ENCODE measurements at regions not wholly inside any gene's neighbourhood (a gene's known extent, or its start where the extent isn't known, plus 50 kb on each side); places are given as distances from the start of the nearest gene placed in this dataset.

DNA sequence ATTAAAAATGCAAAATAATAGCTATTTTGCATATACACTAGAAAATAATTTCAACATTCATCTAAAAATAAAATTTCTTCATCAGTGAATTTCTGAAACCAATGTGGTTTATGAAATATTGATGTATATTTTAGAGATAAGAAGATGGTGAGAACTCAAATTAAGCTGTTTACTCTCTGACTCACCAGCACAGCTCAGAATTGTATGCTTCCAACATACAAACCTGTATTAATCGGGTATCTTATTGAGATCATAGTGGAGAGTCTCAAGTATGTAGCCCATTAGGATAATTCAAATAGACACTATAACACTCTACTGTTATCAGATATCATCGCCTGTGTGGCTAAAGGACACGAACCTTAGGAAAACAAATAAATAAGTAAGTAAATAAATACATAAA, 899.5 kb upstream of the INTU start:
- Histone ChIP-seq H3K9me3 (no peaks in the 10 kb centered on the region), H3K4me1 (no peaks in the 10 kb centered on the region), H3K4me3 (no peak overlapping the region), H3K36me3 (no peaks in the 10 kb centered on the region), H3K27ac (no peak overlapping the region), H3K27me3 (no peaks in the 10 kb centered on the region)
- intact Hi-C loops (cut with DNase I), result no loop called here
- TF ChIP-seq POLR2AphosphoS5 (IDR thresholded peaks at IDR 0.05; ENCODE audit: insufficient read depth in 1 of 2, low read depth in 1 of 2) (no peak), POLR2A (IDR thresholded peaks at IDR 0.05) (no peak)
- TF ChIP-seq, protein P1, sequence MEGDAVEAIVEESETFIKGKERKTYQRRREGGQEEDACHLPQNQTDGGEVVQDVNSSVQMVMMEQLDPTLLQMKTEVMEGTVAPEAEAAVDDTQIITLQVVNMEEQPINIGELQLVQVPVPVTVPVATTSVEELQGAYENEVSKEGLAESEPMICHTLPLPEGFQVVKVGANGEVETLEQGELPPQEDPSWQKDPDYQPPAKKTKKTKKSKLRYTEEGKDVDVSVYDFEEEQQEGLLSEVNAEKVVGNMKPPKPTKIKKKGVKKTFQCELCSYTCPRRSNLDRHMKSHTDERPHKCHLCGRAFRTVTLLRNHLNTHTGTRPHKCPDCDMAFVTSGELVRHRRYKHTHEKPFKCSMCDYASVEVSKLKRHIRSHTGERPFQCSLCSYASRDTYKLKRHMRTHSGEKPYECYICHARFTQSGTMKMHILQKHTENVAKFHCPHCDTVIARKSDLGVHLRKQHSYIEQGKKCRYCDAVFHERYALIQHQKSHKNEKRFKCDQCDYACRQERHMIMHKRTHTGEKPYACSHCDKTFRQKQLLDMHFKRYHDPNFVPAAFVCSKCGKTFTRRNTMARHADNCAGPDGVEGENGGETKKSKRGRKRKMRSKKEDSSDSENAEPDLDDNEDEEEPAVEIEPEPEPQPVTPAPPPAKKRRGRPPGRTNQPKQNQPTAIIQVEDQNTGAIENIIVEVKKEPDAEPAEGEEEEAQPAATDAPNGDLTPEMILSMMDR (IDR thresholded peaks at IDR 0.05), result no peak
- DNase-seq (ENCODE audit: extremely low spot score in 2 of 2), result no peak

DNA sequence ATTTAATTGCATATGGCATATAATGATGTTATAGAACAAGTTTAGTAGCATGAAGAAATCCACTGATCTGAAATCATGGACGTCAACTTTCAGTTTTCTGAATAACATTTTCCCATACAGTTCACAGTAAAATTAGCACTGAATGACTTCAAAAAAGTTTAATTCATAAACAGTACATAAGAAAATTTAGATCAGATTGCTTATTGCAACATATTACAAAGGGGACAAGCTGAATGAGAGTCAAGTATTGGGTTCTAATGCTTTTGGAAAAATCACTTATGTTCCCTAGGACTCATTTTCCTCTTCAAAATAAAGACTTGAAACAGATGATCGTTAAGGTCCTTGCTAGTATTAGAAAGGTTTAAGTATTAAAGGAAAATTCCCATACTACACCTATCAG, 898.3 kb upstream of the INTU start:
- no peak overlapping the region for H3K27ac ChIP-seq
- no peaks in the 10 kb centered on the region for H3K36me3 ChIP-seq
- intact Hi-C loops (cut with DNase I), result no loop called here
- no peaks in the 10 kb centered on the region for H3K9me3 ChIP-seq
- H3K4me1 ChIP-seq, result no peaks in the 10 kb centered on the region
- no peak overlapping the region for H3K4me3 ChIP-seq
- no peaks in the 10 kb centered on the region for H3K27me3 ChIP-seq
- DNase-seq (ENCODE audit: extremely low spot score in 2 of 2), result no peak
- TF ChIP-seq, protein P1 (IDR thresholded peaks at IDR 0.05), result no peak
- TF ChIP-seq POLR2AphosphoS5 (IDR thresholded peaks at IDR 0.05; ENCODE audit: insufficient read depth in 1 of 2, low read depth in 1 of 2) (no peak), POLR2A (IDR thresholded peaks at IDR 0.05) (no peak)

GRCh38 chr4:126735294-126736132, 897.2 kb upstream of the INTU start:
- Histone ChIP-seq H3K27me3 (no peaks in the 10 kb centered on the region), H3K36me3 (no peaks in the 10 kb centered on the region), H3K4me1 (no peaks in the 10 kb centered on the region), H3K4me3 (no peak overlapping the region), H3K27ac (no peak overlapping the region), H3K9me3 (no peaks in the 10 kb centered on the region)
- no peak for TF ChIP-seq POLR2A (IDR thresholded peaks at IDR 0.05)
- no peak for TF ChIP-seq POLR2AphosphoS5 (IDR thresholded peaks at IDR 0.05; ENCODE audit: insufficient read depth in 1 of 2, low read depth in 1 of 2)
- TF ChIP-seq, protein P1 (IDR thresholded peaks at IDR 0.05), result no peak
- intact Hi-C loops (cut with DNase I), result no loop called here
- no peak for DNase-seq (ENCODE audit: extremely low spot score in 2 of 2)

- intact Hi-C loops (cut with DNase I), result no loop called here
- H3K36me3 ChIP-seq, result no peaks in the 10 kb centered on the region
These were observed 896.6 kb upstream of the INTU start for GRCh38 chr4:126736133-126736518.

More at GRCh38 chr4:126736133-126736518, 896.6 kb upstream of the INTU start:
- no peak overlapping the region for H3K4me3 ChIP-seq
- no peak overlapping the region for H3K27ac ChIP-seq
- TF ChIP-seq POLR2AphosphoS5 (IDR thresholded peaks at IDR 0.05; ENCODE audit: insufficient read depth in 1 of 2, low read depth in 1 of 2) (no peak), POLR2A (IDR thresholded peaks at IDR 0.05) (no peak)
- TF ChIP-seq, protein P1 (IDR thresholded peaks at IDR 0.05), result no peak
- no peaks in the 10 kb centered on the region for H3K9me3 ChIP-seq
- H3K27me3 ChIP-seq, result no peaks in the 10 kb centered on the region
- no peak for DNase-seq (ENCODE audit: extremely low spot score in 2 of 2)
- H3K4me1 ChIP-seq, result no peaks in the 10 kb centered on the region
